Brain microvascular endothelial cell (primary cell): ENCODE measurements at regions not wholly inside any gene's neighbourhood (a gene's known extent, or its start where the extent isn't known, plus 50 kb on each side); places are given as distances from the start of the nearest gene placed in this dataset.
"Not testable (repeated sequence)": the region's sequence is repeated elsewhere in the genome, so short reads cannot be mapped to it uniquely, and the experiment has no call there.

Experiments used
- DNase-seq: peaks from one replicate; pipeline ENCODE4 v3.0.0-alpha.2; 2020
- H3K27ac ChIP-seq: fragments of 250-450 bp; sonication (Bioruptor Pico); 2 replicates; pipeline ENCODE4 v1.5.1; 2020; ENCODE audit warnings: mild to moderate bottlenecking, moderate library complexity
- H3K27me3 ChIP-seq: fragments of 250-450 bp; sonication (Bioruptor Pico); replicated peaks from 2 replicates; pipeline ENCODE4 v1.5.1; 2020; ENCODE audit warnings: mild to moderate bottlenecking
- H3K36me3 ChIP-seq: fragments of 250-450 bp; sonication (Bioruptor Pico); replicated peaks from 2 replicates; pipeline ENCODE4 v1.5.1; 2020; ENCODE audit warnings: mild to moderate bottlenecking
- H3K4me3 ChIP-seq: 2 replicates; pipeline ENCODE4 v1.5.1; 2011; ENCODE audit warnings: low read depth, mild to moderate bottlenecking, control low read depth, low read length, moderate library complexity
- in situ Hi-C: cut with HindIII; loops from 2 replicates; pipeline ENCODE4 v1.10.0; 2017; ENCODE audit warnings: low sequenced_read_pairs, low pct_ligation_motif_present
- TF ChIP-seq, protein P1 (sequence below): IDR thresholded peaks from 2 replicates; pipeline ENCODE4 v1.5.1; 2011; ENCODE audit warnings: low read depth, mild to moderate bottlenecking, moderate library complexity, low read length, control low read depth, inconsistent platforms; ENCODE audit errors: missing control alignments

DNA sequence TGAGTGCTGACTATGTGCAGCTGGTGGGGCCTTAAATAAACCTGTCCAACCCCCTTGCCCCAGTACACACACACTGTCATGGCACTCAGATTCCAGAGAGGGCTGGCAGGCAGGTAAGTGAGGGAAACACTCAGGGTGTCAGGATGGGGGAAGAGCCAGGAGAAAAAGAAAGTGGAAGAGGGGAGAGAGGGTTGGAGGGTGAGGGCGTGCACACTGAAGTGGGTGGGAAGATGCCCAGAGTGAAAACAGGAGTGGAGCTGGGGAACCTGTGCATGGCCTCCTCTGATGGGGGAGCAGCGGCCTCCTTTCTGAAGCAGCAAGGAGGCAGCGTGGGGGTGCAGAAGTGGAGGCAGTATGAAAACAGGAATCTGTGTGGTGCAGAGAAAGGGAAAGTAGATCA is 160.6 kb upstream of the JUN start:
- Histone ChIP-seq H3K27me3 (no peaks in the 10 kb centered on the region), H3K27ac (no peak overlapping the region), H3K36me3 (no peaks in the 10 kb centered on the region), H3K4me3 (no peak overlapping the region)
- no peak for DNase-seq
- TF ChIP-seq, protein P1, sequence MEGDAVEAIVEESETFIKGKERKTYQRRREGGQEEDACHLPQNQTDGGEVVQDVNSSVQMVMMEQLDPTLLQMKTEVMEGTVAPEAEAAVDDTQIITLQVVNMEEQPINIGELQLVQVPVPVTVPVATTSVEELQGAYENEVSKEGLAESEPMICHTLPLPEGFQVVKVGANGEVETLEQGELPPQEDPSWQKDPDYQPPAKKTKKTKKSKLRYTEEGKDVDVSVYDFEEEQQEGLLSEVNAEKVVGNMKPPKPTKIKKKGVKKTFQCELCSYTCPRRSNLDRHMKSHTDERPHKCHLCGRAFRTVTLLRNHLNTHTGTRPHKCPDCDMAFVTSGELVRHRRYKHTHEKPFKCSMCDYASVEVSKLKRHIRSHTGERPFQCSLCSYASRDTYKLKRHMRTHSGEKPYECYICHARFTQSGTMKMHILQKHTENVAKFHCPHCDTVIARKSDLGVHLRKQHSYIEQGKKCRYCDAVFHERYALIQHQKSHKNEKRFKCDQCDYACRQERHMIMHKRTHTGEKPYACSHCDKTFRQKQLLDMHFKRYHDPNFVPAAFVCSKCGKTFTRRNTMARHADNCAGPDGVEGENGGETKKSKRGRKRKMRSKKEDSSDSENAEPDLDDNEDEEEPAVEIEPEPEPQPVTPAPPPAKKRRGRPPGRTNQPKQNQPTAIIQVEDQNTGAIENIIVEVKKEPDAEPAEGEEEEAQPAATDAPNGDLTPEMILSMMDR = no peak
- in situ Hi-C loops = no loop called here

DNA sequence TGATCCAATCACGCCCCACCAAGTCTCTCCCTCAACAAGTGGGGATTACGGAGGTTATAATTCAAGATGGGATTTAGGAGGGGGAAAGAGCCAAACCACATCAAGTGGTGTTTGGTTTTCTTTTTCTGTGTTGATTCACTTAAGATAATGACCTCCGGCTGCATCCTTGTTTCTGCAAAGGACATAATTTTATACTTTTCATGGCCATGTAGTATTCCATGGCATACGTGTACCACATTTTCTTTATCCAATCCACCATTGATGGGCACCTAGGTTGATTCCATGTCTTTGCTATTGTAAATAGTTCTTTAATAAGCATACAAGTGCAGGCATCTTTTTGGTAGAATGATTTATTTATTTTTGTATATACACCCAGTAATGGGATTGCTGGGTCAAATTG is 162.5 kb upstream of the JUN start:
- in situ Hi-C loops = no loop called here
- no peak for DNase-seq
- TF ChIP-seq, protein P1 = no peak
- Histone ChIP-seq H3K36me3 (no peaks in the 10 kb centered on the region), H3K27me3 (no peaks in the 10 kb centered on the region), H3K27ac (no peak overlapping the region), H3K4me3 (no peak overlapping the region)

DNA sequence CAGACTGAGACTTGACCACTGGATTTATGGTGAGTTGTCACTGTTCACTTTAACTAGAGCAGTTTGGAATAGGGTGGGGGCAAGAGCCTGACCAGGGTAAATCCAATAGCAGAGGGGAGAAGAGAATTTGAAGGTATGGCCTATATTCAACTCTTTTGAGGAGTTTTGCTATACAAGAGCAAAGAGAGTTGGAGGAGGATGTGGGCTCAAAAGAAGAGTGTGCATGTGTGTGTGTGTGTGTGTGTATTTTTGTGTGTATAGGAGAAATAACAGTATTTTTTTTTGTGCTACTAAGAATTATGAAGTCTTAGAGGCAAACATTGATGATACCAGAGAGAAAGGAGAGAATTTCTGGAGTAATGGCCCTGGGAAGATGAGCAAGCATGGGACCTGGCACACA is 164.8 kb upstream of the JUN start:
- TF ChIP-seq, protein P1 = no peak
- Histone ChIP-seq H3K36me3 (no peaks in the 10 kb centered on the region), H3K27me3 (no peaks in the 10 kb centered on the region), H3K27ac (no peak overlapping the region), H3K4me3 (no peak overlapping the region)
- in situ Hi-C loops = no loop called here
- no peak for DNase-seq

DNA sequence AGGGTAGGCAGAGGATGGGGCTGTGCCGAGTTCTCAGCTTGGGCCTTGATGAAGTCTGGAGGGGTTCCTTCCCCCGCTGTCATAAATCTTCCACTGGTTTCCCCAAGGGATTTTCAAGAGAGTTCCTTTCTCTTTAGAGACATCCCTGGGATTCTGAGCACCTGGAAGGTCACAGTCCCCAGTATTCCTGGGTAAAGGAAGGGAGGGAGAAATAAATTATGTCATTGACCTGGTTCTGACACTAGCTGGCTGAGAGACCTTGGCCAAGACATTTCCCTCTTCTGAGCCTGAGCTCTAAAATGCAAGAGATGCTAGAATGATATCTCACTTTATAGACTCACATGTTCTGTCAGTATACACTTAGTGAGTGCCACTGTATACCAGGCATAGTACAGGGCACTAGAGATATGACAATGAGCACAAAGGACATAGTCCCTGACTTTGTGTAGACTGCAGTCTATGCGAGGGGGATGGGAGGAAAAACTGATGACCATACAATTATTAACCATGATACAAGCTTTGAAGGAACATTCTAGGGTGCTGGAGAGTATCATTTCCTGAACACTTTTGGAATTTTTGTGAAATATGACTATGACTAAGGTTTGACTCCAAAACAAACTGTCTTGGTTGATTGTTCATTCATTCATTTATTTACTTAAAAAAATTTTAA is 165.8 kb upstream of the JUN start:
- DNase-seq = no peak
- Histone ChIP-seq H3K36me3 (no peaks in the 10 kb centered on the region), H3K27me3 (no peaks in the 10 kb centered on the region), H3K4me3 (no peak overlapping the region), H3K27ac (no peak overlapping the region)
- in situ Hi-C loops = no loop called here
- TF ChIP-seq, protein P1 = no peak

DNA sequence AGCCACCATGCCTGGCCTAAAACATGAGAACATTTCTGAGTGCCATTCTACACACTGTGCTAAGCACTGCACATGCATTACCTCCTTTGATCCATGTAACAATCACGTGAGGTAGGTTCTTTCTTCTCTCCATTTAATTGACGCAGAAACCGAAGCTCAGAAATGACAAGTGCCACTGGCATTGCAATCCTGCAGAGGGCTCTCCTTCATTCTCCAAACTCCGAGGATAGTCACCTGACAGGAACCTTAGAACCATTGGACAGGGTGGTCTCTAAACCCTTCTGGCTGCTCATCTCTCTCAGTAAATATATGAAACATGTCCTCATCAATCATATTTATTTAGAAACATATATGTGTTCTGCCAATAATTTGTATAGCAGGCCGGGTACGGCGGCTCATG is 167.1 kb upstream of the JUN start:
- H3K4me3 ChIP-seq = no peak overlapping the region
- in situ Hi-C loops = no loop called here
- no peak overlapping the region for H3K27ac ChIP-seq
- TF ChIP-seq, protein P1 = no peak
- no peak for DNase-seq
- H3K27me3 ChIP-seq = no peaks in the 10 kb centered on the region
- no peaks in the 10 kb centered on the region for H3K36me3 ChIP-seq

DNA sequence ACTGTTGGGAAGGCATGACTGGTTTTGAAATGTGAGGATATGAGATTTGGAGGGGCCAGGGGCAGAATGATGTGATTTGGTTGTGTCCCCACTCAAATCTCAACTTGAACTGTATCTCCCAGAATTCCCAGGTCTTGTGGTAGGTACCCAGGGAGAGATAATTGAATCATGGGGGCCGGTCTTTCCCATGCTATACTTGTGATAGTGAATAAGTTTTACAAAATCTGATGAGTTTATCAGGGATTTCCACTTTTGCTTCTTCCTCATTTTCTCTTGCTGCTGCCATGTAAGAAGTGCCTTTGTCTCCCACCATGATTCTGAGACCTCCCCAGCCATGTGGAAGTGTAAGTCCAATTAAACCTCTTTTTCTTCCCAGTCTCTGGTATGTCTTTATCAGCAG is 170.1 kb upstream of the JUN start:
- H3K27me3 ChIP-seq, H3K4me3 ChIP-seq, in situ Hi-C loops: not testable (repeated sequence)

DNA sequence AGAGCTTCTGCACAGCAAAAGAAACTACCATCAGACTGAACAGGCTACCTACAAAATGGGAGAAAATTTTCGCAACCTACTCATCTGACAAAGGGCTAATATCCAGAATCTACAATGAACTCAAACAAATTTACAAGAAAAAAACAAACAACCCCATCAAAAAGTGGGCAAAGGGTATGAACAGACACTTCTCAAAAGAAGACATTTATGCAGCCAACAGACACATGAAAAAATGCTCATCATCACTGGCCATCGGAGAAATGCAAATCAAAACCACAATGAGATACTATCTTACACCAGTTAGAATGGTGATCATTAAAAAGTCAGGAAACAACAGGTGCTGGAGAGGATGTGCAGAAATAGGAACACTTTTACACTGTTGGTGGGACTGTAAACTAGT is 179.4 kb upstream of the JUN start:
- in situ Hi-C loops, H3K27ac ChIP-seq, H3K36me3 ChIP-seq, DNase-seq, H3K27me3 ChIP-seq, H3K4me3 ChIP-seq: not testable (repeated sequence)

More for the DNA sequence above, 170.1 kb upstream of the JUN start:
- DNase-seq, H3K36me3 ChIP-seq, H3K27ac ChIP-seq: not testable (repeated sequence)
